ENCODE measurements at regions not wholly inside any gene's neighbourhood (a gene's known extent, or its start where the extent isn't known, plus 50 kb on each side); places are given as distances from the start of the nearest gene placed in this dataset.

DNA sequence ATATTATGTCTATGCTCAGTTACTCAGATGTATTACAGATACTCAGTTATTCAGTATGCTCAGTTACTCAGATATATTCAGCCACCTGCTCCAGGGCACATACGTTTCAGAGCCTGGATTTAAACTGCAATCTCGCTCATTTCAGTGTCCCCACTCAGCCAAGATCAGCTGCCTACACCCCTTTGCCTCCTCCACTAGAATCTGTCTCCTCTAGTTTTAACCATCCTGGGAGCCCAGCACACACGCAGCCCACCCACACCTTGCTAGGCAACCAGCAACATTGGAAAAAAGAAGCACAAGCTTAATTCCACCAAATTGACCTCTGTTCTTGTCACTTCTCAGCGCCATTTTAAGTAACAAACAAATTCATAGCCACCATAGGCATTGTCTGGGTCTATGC, 246.2 kb downstream of the QDPR start:
- TF ChIP-seq POLR2A (IDR thresholded peaks at IDR 0.05; ENCODE audit: extremely low read depth, insufficient read length): no peak
- TF ChIP-seq, protein P1, sequence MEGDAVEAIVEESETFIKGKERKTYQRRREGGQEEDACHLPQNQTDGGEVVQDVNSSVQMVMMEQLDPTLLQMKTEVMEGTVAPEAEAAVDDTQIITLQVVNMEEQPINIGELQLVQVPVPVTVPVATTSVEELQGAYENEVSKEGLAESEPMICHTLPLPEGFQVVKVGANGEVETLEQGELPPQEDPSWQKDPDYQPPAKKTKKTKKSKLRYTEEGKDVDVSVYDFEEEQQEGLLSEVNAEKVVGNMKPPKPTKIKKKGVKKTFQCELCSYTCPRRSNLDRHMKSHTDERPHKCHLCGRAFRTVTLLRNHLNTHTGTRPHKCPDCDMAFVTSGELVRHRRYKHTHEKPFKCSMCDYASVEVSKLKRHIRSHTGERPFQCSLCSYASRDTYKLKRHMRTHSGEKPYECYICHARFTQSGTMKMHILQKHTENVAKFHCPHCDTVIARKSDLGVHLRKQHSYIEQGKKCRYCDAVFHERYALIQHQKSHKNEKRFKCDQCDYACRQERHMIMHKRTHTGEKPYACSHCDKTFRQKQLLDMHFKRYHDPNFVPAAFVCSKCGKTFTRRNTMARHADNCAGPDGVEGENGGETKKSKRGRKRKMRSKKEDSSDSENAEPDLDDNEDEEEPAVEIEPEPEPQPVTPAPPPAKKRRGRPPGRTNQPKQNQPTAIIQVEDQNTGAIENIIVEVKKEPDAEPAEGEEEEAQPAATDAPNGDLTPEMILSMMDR (IDR thresholded peaks at IDR 0.05; ENCODE audit: low read depth, low read length): no peak
